HG02623 (cell line): ENCODE measurements at regions not wholly inside any gene's neighbourhood (a gene's known extent, or its start where the extent isn't known, plus 50 kb on each side); places are given as distances from the start of the nearest gene placed in this dataset.
"Not testable (repeated sequence)": the region's sequence is repeated elsewhere in the genome, so short reads cannot be mapped to it uniquely, and the experiment has no call there.

Experiments
- ATAC-seq: cut with Tn5 transposase; IDR thresholded peaks from one replicate; pipeline ENCODE4 v1.9.1; 2021; ENCODE audit warnings: moderate library complexity; ENCODE audit not compliant: unreplicated experiment

DNA sequence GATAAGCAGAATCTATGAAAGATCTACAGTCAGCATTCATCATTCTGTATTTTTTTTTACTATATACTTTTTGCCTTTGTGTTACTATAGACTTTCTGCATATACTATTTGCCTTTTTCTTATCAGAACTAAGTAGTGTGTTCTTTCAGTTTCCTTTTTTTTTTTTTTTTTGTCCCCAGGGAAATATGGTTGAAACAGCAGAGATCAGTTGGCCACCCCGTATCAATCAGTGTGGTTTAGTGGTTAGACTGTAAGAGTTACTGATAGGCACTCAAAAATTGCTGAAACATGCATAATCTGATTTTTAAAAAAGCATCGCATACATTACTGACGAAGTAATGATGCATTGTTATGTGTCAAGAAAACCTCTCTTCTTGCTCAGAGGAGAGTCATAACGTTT is 990.8 kb upstream of the EDIL3 start:
- ATAC-seq = no peak

DNA sequence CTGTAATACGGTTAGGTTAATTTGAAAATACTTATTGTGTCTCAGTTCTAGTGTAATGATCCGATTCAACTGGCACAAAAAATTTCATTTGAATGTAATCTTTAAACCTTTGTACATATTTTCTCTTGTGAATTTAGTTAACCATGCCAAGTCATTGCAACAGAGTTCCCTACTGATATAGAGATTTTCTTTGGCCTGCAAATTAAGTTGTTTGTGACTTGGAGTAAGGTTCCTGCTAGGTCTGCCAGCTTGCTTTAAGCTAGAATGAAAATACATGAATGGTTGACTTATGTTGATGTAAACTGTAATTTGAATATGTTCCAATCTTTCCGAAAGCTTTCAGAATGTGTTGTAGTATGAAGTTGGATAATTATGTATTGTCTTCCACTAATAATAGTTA is 1004.1 kb upstream of the EDIL3 start:
- no peak for ATAC-seq

DNA sequence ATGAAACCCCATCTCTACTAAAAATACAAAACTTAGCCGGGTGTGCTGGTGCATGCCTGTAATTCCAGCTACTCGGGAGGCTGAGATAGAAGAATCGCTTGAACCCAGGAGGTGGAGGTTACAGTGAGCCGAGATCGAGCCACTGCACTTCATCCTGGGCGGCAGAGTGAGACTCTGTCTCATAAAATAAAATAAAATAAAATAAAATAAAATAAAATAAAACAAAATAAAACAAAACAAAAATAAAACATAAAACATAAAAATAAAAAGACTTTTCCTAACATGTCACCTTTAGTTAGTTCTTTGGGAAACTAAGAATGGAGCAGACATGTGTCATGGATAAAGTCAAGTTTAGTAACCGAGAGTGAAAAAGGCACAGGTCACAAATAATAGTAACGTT is 1007.6 kb upstream of the EDIL3 start:
- not testable (repeated sequence) for ATAC-seq

DNA sequence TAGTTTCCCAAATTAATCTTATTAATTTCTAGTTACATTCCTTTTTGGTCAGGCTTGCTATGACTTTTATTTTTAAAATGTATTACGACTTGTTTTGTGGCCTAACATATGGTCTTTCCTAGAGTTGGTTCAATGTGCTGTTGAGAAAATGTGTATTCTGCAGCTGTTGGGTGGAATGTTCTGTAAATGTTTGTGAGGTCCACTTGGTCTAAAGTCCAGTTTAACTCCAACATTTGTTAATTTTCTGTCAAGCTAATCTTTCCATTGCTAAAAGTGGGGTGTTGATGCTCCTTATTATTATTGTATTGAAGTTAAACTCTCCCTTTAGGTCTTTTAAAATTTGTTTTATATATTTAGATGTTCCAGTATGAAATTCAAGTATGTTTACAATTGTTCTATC is 1010.8 kb upstream of the EDIL3 start:
- ATAC-seq = no peak

DNA sequence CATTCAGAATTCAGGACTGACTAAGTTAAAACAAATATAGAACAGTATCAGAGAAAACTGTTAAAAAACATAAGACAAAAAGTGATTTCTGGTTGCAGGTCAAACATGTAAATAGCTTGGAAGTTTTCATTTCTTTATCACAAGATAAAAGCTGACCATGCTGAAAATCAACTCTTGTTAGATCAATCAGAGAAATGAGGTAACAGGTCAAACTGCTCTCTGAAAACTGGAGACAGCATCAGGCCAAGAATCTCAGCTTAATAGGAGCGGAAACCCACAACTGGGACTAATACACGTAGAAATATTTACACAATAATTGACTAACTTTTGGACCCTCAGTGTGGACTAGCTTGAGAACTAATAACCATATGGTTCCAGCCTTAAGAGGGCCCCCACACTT is 1012.8 kb upstream of the EDIL3 start:
- ATAC-seq = no peak

DNA sequence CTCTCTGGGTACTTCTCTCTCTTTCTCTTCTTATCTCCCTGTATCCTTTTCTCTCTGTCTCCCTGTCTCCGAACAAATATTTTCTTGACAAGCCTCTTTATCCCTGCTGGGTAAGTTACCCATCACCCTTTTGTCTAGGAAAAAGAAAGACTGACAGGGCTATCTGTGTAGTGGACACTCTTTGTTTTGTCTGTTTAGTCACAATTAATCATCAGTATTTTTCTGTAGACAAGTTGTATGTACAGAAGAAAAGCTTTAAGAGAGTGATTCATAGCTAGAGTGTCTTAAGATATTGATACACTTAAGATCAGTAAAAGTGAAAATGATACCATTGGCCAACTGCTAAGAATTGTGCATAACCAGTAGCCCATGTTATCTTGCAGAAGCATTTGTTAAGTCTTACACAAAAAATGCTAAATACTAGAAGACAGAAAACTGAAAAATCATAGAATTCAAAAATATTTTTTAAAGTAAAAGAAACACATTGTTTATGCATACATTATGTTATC is 1043.8 kb upstream of the EDIL3 start:
- ATAC-seq = no peak

DNA sequence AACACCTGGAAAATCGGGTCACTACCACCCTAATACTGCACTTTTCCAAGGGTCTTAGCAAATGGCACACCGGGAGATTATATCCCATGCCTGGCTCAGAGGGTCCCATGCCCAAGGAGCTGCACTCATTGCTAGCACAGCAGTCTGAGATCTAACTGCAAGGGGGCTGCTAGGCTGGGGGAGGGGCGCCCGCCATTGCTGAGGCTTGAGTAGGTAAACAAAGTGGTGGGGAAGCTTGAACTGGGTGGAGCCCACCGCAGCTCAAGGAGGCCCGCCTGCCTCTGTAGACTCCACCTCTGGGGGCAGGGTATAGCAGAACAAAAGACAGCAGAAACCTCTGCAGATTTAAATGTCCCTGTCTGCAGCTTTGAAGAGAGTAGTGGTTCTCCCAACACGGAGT is 1047.0 kb upstream of the EDIL3 start:
- not testable (repeated sequence) for ATAC-seq

DNA sequence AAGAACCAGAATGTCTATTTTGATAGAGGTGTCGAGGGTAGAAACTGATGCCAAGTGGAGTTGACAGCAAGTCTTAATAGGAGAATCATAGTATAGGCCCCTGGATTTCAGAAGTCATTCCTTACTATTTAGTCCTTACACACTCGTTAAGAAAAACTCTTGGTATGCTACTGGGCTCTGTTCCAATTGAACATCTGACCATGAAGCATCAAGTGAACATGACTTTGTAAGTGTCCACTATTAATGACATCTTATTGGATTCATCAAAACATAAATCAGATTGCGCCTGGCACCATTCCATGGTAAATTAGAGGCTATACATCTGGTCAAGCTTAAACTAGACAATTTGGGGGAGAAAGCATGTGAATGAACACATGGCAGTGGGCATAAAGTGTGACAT is 1056.5 kb upstream of the EDIL3 start:
- ATAC-seq = no peak

DNA sequence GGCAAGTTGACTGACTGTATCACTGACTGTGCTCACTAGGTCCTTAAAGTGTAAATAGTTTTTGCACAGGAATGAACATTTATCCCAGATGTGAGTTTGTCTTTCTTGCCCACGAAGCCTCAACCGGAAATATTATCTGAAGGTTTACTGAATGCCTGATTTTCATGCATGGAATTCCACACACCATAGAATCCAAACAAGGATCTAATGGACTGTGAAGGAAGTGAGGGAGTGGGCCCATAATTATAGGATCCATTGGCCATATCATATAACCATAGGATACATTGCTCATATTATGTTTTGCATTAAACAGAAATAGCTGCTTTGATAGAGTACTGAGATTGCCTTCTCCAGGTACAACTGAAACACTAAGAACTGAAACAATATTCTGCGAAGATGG is 1057.2 kb upstream of the EDIL3 start:
- no peak for ATAC-seq

DNA sequence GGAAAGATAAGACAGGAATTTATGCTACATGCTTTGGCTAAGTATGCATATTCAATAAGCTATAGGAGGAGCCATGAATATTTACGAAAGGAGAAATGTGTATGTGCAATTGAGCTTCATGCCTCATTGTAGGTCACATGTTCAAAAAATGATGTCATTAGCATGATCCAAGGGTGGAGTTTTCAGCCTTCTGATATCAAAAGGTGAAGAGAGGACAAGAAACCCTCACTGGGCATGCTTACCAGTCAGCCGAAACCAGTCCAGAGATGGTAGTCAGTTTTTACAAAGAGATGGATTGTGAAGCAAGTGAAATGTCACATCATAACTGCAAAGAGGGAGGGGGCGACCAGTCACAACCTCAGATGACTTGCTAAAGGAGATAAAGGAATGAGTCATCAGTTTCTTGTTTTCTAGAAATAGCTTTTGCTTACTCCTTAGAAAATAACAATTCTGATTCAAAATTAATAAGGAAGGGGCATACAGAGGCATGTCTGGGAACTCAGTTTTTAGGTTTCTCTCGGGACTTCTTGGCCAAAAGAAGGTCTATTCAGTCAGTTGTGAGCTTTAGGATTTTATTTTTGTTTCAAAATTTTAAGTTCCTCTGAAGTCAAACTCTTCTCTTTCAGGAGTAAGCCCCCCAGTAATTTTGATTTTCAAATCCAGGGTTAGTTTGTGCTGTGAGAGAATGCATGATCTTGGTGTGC is 1067.8 kb upstream of the EDIL3 start:
- no peak for ATAC-seq

DNA sequence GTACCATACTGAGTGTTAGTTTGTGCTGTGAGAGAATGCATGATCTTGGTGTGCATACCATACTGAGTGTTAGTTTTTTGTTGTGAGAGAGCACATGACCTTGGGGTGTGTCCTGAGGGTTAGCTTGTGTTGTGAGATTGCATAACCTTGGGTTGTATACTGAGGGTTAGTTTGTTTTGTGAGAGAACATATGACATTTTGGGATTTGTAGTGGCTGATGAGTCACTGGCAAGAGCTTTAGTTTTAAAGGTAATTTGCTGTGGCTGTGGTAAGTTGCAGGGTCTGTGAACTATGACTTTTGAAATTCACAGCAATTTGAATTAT is 1068.3 kb upstream of the EDIL3 start:
- no peak for ATAC-seq

DNA sequence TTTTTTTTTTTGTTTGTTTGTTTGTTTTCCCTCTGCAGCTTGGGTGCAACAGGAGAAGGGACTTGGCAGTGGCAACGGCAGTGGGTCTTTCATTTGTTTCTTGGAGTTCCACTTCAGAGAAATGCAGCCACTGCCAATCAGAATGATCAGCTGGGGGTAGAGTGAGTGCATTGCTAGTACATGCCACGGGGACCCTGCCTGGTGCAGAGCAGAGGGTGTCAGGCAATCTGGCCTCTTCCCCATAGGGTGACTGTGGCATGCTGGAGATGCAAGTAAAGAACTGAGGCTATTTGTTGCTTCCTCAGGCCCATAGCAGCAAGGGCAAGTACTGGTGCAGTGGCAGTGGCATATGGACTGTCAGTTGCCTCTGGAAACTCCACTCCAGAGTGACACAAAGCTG is 1073.6 kb upstream of the EDIL3 start:
- no peak for ATAC-seq

DNA sequence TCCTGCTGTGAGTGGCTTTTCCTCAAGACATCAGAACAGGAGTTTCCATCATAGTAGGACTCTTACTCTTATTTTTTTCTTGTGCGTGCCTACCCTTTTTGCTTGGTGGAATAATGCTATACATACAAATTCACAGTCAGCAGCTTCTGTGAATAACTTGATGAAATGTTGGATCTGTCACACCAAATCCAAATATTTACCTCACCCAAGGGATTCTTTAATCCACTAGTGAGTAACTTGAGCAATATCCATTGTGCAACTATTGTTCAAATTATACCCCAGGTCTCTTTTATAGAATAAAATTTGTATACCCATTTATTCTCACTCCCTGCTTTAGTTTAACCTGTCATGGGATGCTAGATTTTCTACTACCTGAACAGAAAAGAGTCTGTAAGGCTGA is 1078.3 kb upstream of the EDIL3 start:
- no peak for ATAC-seq

DNA sequence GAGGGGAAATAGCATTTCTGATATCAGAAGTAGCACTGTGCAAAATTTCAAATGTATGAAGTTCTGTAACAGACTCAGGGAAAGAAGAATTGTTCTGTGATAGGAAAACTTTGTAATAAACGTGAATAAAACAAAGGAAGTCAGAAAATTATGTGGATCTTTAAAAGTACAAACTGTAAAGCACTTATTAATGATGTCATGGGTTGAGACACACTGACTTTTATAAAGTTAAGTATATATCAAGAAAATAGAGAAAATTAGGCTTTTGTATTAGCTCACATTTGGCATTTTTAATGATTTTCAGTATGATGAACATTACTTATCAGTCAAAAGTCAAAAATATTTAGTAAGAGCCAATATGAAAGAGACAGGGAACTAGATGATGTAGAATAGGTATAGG is 1081.7 kb upstream of the EDIL3 start:
- ATAC-seq = no peak

DNA sequence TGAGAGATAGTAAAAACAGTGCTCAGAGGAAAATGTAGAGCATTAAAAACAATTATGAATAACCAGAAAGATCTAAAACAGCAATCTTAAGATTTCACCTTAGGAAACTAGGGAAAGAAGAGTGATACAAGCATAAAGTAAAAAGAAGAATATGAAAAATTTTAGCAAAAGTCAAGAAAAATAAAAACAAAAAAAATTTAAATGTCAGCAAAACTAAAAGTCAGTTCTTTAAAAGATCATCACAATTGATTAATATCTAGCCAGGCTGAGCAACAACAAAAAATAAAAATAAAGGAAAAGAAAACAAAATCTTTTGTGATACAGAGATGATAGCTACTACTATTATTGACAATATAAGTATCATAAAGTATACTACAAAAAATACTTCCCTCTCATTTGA is 1088.1 kb upstream of the EDIL3 start:
- no peak for ATAC-seq

DNA sequence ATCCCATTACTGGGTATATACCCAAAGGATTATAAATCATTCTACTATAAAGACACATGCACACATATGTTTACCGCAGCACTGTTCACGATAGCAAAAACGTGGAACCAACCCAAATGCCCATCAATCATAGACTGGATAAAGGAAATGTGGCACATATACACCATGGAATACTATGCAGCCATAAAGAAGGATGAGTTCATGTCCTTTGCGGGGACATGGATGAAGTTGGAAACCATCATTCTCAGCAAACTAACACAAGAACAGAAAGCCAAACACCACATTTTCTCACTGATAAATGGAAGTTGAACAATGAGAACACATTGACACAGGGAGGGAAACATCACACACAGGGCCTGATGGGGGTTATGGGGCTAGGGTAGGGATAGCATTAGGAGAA is 1090.5 kb upstream of the EDIL3 start:
- not testable (repeated sequence) for ATAC-seq

DNA sequence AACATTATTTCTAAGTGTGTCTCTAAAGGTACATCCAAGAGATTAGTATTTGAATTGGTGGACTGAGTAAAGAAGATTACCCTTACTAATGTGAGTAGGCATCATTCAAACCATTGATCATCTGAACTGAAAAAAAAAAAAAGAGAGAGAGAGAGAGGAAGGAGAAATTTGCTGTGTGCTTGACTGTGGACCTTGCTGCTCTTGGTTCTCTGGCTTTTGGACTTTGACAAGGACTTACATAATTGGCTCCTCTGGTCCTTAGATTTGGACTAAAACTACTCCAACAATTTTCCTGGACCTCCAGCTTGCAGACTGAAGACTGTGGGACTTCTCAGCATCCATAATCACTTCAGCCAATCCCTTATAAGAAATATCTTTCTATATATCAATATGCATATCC is 1091.9 kb upstream of the EDIL3 start:
- ATAC-seq = no peak

DNA sequence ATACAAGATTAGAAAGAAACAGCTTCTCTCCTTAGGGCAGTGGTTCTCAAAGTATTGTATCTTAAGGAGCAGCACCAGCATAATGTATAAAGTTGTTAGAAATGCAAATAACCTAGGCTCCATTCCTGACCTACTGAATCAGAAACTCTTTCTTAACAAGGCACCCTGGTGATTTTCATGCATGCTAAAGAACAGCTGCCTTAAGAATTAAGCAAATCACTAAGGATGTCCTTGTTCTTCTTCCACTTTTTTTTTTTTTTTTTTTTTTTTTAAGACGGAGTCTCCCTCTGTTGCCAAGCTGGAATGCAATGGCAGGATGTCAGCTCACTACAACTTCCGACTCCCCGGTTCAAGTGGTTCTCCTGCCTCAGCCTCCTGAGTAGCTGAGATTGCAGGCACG is 1095.2 kb upstream of the EDIL3 start:
- ATAC-seq = no peak

DNA sequence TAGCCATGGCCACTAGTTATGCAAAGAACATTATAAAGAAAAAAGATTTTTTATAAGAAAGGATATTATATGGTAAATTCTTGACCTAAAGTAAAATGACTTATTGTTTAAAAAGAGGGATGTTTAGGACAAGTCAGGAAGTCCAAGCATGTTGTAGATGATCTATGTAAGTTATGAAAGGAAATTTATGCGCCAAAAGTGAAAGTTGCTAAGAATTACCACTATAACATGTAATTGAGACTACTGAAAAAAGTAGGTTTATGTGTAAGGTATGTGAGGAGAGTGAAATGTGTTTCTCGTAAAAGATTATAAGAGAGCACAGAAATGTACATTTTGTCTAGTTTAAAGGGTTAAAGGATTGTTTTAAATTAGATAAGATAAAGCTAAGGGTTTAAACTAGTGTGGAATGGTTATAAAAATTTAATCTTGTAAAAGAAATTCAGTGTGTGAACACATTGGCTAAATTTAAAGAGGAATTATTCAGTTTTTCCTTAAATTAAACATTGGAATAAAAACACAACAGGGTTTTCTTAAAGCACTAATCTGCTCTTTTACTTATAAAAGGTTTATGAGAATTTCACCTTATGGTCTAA is 1100.4 kb upstream of the EDIL3 start:
- ATAC-seq = no peak

DNA sequence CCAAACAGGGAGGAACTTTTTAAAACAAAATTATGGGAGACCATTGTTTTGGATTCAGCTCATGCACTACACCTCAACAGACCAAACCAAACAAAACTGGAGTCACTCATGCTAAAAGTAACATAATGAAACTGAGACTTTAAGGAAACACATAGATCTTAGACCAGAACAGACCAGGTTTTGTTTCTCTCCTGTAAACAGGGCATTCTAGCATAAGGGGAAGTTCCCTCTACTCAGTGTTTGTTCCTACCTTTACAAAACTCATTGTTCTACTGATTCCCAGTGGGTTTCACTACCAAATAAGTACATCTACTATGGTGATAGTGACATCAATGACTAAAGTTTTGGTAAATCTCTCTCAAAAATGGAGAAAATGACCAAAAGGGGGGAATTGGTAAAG is 1103.6 kb upstream of the EDIL3 start:
- ATAC-seq = no peak

DNA sequence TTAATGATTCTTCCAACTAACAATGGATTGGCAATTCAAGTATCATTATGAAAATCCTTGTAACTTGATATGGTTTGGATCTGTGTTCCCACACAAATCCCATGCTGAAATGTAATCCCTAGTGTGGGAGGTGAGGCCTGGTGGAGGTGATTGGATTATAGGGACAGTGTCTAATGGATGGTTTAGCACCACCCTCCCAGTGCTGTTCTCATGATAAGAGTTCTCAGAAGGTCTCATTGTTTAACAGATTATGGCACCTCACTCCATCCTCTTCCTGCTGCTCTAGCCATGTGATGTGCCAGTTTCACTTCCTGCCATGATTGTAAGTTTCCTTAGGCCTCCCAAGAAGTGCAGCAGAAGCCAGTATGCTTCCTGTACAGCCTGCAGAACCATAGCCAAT is 1116.2 kb upstream of the EDIL3 start:
- ATAC-seq = no peak

DNA sequence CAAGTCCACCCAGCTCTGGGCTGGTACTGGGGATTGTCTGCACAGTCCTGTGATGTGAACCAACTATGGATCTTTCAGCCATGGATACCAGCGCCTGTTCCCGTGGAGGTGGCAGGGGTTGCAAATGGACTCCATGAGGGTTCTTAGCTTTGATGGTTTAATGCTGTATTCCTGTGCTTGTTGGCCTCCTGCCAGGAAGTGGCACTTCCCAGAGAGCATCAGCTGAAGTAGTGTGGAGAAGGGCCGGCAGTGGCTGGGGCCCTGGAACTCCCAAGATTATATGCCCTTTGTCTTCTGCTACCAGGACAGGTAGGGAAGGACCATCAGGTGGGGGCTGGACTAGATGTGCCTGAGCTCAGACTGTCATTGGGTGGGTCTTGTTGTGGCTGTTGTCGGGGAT is 1104.8 kb upstream of the COX7C start:
- no peak for ATAC-seq

DNA sequence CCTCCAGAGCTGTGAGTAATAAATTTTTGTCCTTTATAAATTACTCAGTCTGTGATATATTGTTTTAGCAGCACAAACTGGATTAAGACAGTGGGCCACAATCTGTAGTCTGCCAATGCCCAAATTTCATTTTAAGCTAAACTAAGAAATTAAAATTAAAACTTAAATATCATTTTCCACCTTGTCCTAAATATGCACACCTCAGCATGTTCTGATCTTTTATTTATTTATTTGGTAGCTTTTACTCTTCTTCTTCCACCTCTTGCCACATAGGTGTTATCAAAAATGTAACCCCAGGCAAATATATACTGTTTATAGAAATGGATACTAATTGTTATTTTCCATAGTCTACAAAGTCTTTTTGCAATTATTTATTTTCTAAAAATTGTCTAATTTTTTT is 1102.2 kb upstream of the COX7C start:
- ATAC-seq = no peak
